PC-9 (cell line): ENCODE measurements at regions not wholly inside any gene's neighbourhood (a gene's known extent, or its start where the extent isn't known, plus 50 kb on each side); places are given as distances from the start of the nearest gene placed in this dataset.

ENCODE experiments used
- BruUV-seq: library from RNA; stranded (reverse); fragments of 400-500 nt; replicated peaks from 2 replicates; lab custom pipeline; 2021; lab: Mats Ljungman, UMichigan
- CTCF ChIA-PET: fragments of 300-600 bp; sonication (Branson Sonifier 250); formaldehyde crosslinking; loops from one replicate; lab custom pipeline; 2022; ENCODE audit warnings: antibody characterized with exemption; lab: Charles Lee
- POLR2A ChIA-PET: fragments of 300-600 bp; sonication (Branson Sonifier 250); formaldehyde crosslinking; loops from one replicate; lab custom pipeline; 2022; ENCODE audit warnings: antibody characterized with exemption; ENCODE audit not compliant: unreplicated experiment; lab: Charles Lee
- DNase-seq, 2 experiments: peaks; one replicate each; pipeline versions ENCODE4 v3.0.0 to v3.0.0-alpha.2; 2015 to 2022; ENCODE audit warnings: mixed read lengths in 1 of 2
- H2AFZ ChIP-seq: fragments of 200-600 bp; sonication (generic); 2 replicates; pipeline ENCODE4 v1.8.1; 2017; ENCODE audit warnings: antibody characterized with exemption
- H3F3A ChIP-seq: fragments of 200-600 bp; sonication (generic); 2 replicates; pipeline ENCODE4 v1.8.1; 2017; ENCODE audit warnings: antibody characterized with exemption, mild to moderate bottlenecking, low read depth; ENCODE audit not compliant: insufficient read depth
- H3K27ac ChIP-seq: fragments of 200-600 bp; sonication (generic); 2 replicates; pipeline ENCODE4 v1.6.1; 2016; ENCODE audit warnings: mixed run types
- H3K27me3 ChIP-seq: fragments of 200-600 bp; sonication (generic); 2 replicates; pipeline ENCODE4 v1.6.1; 2016; ENCODE audit warnings: low read depth, mixed run types; ENCODE audit not compliant: insufficient read depth
- H3K36me3 ChIP-seq: fragments of 200-600 bp; sonication (generic); 2 replicates; pipeline ENCODE4 v1.6.1; 2016; ENCODE audit warnings: low read depth, mixed run types
- H3K4me1 ChIP-seq: fragments of 200-600 bp; sonication (generic); replicated peaks from 2 replicates; pipeline ENCODE4 v1.6.1; 2016; ENCODE audit warnings: mixed run types; ENCODE audit not compliant: insufficient read depth
- H3K4me2 ChIP-seq: fragments of 200-600 bp; sonication (generic); 2 replicates; pipeline ENCODE4 v1.6.1; 2017; ENCODE audit warnings: mixed run types
- H3K4me3 ChIP-seq: fragments of 200-600 bp; sonication (generic); 2 replicates; pipeline ENCODE4 v1.6.1; 2016; ENCODE audit warnings: mixed run types
- H3K79me2 ChIP-seq: fragments of 200-600 bp; sonication (generic); 2 replicates; pipeline ENCODE4 v1.6.1; 2017; ENCODE audit warnings: low read depth, mixed run types
- H3K9me2 ChIP-seq: fragments of 200-600 bp; sonication (generic); 2 replicates; pipeline ENCODE4 v1.8.1; 2017; ENCODE audit warnings: mild to moderate bottlenecking; ENCODE audit not compliant: insufficient read depth
- H3K9me3 ChIP-seq: fragments of 200-600 bp; sonication (generic); 2 replicates; pipeline ENCODE4 v1.8.1; 2016; ENCODE audit warnings: low read depth; ENCODE audit not compliant: insufficient read depth
- H4K20me1 ChIP-seq: fragments of 200-600 bp; sonication (generic); 2 replicates; pipeline ENCODE4 v1.8.1; 2017; ENCODE audit not compliant: insufficient read depth
- EZH2 ChIP-seq: fragments of 200-600 bp; sonication (generic); IDR thresholded peaks from 2 replicates; pipeline ENCODE4 v1.8.0; 2017; ENCODE audit warnings: antibody characterized with exemption, low read depth
- intact Hi-C: fragments of 100-400 bp; cut with micrococcal nuclease; formaldehyde crosslinking; loops from one replicate; pipeline ENCODE4 v1.10.0; 2022; ENCODE audit not compliant: unreplicated experiment
- TF ChIP-seq, protein P1 (sequence below): fragments of 200-600 bp; sonication (generic); conservative IDR thresholded peaks from 2 replicates; pipeline ENCODE4 v1.6.1; 2017; ENCODE audit warnings: mixed run types, antibody characterized with exemption, mild to moderate bottlenecking, moderate library complexity

DNA sequence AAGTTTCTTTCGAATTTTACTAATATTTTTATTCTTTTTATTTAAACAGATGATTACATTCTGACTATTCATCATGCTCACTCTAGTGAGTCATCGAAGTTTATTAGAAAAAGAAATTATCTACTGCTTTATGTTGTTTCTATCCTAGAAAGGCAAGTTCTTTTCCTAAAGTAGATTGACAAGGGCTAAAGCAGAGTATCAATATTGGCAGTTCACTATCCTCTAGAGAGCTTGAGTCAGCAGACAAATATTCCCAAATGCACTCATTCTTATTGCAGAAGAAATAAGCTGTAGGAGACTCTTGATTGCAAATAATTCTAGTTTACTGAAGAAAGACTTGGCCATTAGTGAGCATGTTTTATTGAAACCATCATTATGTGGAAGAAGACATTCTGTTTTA lies 911.8 kb downstream of the CENPC start:
- intact Hi-C loops, result no loop called here
- no TSS peak for BruUV-seq
- no peak for DNase-seq
- TF ChIP-seq, protein P1, sequence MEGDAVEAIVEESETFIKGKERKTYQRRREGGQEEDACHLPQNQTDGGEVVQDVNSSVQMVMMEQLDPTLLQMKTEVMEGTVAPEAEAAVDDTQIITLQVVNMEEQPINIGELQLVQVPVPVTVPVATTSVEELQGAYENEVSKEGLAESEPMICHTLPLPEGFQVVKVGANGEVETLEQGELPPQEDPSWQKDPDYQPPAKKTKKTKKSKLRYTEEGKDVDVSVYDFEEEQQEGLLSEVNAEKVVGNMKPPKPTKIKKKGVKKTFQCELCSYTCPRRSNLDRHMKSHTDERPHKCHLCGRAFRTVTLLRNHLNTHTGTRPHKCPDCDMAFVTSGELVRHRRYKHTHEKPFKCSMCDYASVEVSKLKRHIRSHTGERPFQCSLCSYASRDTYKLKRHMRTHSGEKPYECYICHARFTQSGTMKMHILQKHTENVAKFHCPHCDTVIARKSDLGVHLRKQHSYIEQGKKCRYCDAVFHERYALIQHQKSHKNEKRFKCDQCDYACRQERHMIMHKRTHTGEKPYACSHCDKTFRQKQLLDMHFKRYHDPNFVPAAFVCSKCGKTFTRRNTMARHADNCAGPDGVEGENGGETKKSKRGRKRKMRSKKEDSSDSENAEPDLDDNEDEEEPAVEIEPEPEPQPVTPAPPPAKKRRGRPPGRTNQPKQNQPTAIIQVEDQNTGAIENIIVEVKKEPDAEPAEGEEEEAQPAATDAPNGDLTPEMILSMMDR, result no peak
- no peak for TF ChIP-seq EZH2
- Histone ChIP-seq H4K20me1 (no peaks in the 10 kb centered on the region), H3F3A (no peaks in the 10 kb centered on the region), H3K4me1 (no peaks in the 10 kb centered on the region), H3K27me3 (no peaks in the 10 kb centered on the region), H3K9me2 (no peaks in the 10 kb centered on the region), H3K79me2 (no peaks in the 10 kb centered on the region), H2AFZ (no peak overlapping the region), H3K9me3 (no peaks in the 10 kb centered on the region), H3K27ac (no peak overlapping the region), H3K4me3 (no peak overlapping the region), H3K36me3 (no peaks in the 10 kb centered on the region), H3K4me2 (no peak overlapping the region)
- POLR2A ChIA-PET, result no interaction called here
- CTCF ChIA-PET, result no interaction called here

DNA sequence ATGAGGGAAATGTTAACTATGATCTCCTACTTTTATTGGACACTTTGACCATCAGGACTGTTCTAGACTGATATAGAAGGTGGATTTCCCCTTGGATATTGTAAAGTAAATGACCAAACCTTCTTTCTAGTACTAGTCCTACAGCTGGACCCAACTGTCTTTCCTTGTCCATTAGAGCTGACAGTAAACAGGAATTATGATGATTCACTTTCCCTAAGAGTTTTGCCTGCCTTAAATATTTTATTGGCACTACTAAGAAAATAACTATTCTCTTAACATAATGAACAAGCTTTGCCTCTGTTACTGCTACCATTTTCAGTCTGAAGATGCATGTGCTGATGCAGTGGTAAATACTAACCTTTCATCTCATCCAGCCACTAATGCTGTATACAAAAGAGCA lies 915.4 kb downstream of the CENPC start:
- intact Hi-C loops, result no loop called here
- Histone ChIP-seq H3K4me1 (no peaks in the 10 kb centered on the region), H3K79me2 (no peaks in the 10 kb centered on the region), H3K27me3 (no peaks in the 10 kb centered on the region), H3K9me3 (no peaks in the 10 kb centered on the region), H3K4me3 (no peak overlapping the region), H3K27ac (no peak overlapping the region), H3K36me3 (no peaks in the 10 kb centered on the region), H3K4me2 (no peak overlapping the region), H2AFZ (no peak overlapping the region), H3K9me2 (no peaks in the 10 kb centered on the region), H3F3A (no peaks in the 10 kb centered on the region), H4K20me1 (no peaks in the 10 kb centered on the region)
- CTCF ChIA-PET, result no interaction called here
- POLR2A ChIA-PET, result no interaction called here
- no peak for DNase-seq
- no peak for TF ChIP-seq EZH2
- TF ChIP-seq, protein P1, result no peak
- BruUV-seq, result no TSS peak

DNA sequence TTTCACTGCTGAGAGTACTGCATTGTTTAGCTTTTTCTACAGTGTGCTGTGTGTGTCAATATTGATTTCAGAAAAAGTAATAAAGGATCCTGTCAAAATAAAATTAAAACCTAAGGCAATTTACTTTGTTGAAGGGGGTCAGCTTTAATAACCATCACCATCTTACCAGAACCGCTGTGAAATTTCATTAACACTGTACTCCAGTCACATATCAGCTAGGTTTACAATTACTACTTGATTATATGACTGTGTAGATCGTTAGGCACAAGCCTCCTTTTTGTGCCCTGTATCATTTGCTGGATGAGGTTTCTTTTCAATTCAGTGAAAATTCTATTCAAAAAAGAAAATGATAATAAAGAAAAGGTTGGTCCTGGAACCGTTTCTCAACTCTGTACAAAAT lies 917.2 kb downstream of the CENPC start:
- H4K20me1 ChIP-seq, result no peaks in the 10 kb centered on the region
- no peaks in the 10 kb centered on the region for H3K27me3 ChIP-seq
- no peak overlapping the region for H2AFZ ChIP-seq
- no peak overlapping the region for H3K4me2 ChIP-seq
- no TSS peak for BruUV-seq
- H3K9me2 ChIP-seq, result no peaks in the 10 kb centered on the region
- no peaks in the 10 kb centered on the region for H3K9me3 ChIP-seq
- CTCF ChIA-PET, result no interaction called here
- H3K27ac ChIP-seq, result no peak overlapping the region
- no peaks in the 10 kb centered on the region for H3K79me2 ChIP-seq
- intact Hi-C loops, result no loop called here
- DNase-seq, result no peak
- H3F3A ChIP-seq, result no peaks in the 10 kb centered on the region
- no peaks in the 10 kb centered on the region for H3K4me1 ChIP-seq
- no peaks in the 10 kb centered on the region for H3K36me3 ChIP-seq
- H3K4me3 ChIP-seq, result no peak overlapping the region
- TF ChIP-seq, protein P1, result no peak
- POLR2A ChIA-PET, result no interaction called here
